Spleen (tissue), 7 donors: ENCODE measurements at regions not wholly inside any gene's neighbourhood (a gene's known extent, or its start where the extent isn't known, plus 50 kb on each side); places are given as distances from the start of the nearest gene placed in this dataset.

Experiments used
- CTCF ChIP-seq, 11 experiments: fragments of 200-600 bp in 7 of 11; fragments of 450-650 bp in 4 of 11; sonication (generic) in 4 of 11; IDR thresholded peaks in 8 of 11; conservative IDR thresholded peaks in 3 of 11; 1 replicate in 7 of 11; 2 replicates in 4 of 11; pipeline versions ENCODE4 v1.4.0 to v1.8.0; 2016 to 2021; ENCODE audit warnings: antibody characterized with exemption in 11 of 11, inconsistent platforms in 4 of 11, mild to moderate bottlenecking in 1 of 11
- POLR2AphosphoS5 ChIP-seq, 3 donors: sonication (generic); formaldehyde crosslinking; IDR thresholded peaks; one replicate each; pipeline ENCODE4 v1.5.1; 2017; ENCODE audit warnings: antibody characterized with exemption in 3 of 3
- donor health status: DM: no; HTN: no; CAD: no; lungs with moderate emphysema.
- donor health status: DM: no; HTN: no; CAD: no.
- donor health status: DM: no; HTN: no; CAD: no.

GRCh38 chr10:28798964-28799363, 121.6 kb downstream of the BAMBI start:
- TF ChIP-seq POLR2AphosphoS5 (IDR thresholded peaks at IDR 0.05), result no peak
- TF ChIP-seq CTCF (IDR thresholded peaks at IDR 0.05 in 8 of 11, conservative IDR thresholded peaks at IDR 0.05 in 3 of 11), result no peak
